RCC 7860 (cell line): ENCODE measurements at regions not wholly inside any gene's neighbourhood (a gene's known extent, or its start where the extent isn't known, plus 50 kb on each side); places are given as distances from the start of the nearest gene placed in this dataset.

Source experiments
- DNase-seq: peaks from one replicate; pipeline ENCODE4 v3.0.0-alpha.2; 2015; ENCODE audit warnings: low spot score
- FAIRE-seq: peaks from 2 replicates; lab custom pipeline; 2012; peaks lifted over from hg19 to GRCh38; lab: Jason Lieb, UNC

DNA sequence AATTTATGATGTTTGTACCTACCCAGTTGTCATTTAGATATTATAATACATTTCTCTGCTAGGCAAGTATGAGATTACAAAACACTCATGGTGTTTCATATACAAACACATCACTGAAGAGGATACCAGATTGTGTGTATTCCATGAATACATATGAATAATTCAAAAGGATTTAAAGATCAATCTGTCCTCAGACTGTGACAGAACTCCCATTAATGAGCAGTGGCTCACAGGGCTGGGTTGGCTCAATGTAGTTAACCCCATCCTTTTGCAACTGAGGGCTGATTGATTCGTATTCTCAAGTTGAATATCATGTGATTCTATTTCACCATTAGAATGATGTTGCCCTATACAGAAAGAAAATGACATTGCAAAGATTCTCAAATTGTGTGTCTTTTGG lies 79.6 kb upstream of the SPANXN2 start:
- FAIRE-seq (no peak), DNase-seq (no peak)

DNA sequence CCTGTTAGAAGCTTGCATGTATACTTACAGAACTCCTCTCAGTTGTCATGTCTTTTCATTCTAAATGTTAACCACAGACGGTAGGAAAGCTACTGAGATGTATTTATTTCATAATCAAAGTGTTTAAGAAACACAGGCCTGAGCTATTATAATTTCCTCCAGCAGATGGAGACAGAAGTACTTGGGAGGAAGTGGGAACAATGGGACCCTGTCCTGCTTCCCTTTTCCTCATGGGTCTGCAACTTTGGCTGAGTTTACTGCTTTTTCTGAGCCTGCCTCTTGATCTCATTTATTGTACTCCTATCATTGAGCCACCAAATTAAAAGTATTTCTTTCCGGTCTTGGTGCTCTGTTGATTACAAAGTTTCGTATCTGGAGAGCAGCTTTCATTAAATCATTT lies 67.7 kb upstream of the SPANXN2 start:
- DNase-seq (peak; percentile 14), FAIRE-seq (peak; percentile 8)

DNA sequence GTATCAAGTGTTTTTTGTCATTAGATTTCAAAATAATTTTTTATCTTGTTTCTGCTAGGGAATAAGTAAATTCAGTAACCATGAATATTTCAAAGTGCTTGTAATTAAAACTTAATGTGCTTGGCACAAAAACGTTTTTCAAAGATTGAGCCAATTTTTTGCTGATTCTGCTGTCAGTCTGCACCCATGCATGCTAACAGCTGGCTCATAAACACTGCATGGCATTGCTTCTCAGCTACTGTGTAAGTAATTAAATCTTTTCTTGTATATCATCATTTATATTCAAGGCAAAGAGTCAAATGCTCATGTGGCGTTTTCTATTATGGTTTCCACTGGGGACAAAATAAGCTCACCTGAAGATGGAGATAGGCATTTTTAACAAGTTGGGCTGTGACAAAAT lies 66.8 kb upstream of the SPANXN2 start:
- FAIRE-seq = no peak
- DNase-seq = no peak

DNA sequence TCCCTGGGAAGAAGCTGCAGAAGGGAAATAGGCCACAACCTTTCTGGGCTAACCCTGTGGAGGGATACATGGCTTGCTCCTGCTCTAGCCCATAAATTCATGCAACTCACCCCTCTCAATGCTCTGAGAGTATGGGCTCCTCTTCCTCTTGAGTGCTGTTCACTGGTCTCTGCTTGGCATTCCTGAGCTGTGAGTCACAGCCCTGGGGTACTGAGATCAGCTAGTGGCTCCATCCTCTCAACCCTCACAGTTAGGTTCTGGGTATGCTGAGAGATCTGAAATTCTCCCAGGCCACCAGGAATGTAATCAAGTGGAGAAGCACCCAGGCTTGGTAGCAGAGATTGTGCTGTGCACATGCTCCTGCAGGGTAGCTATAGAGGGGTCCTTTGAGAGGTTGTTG lies 60.6 kb upstream of the SPANXN2 start:
- DNase-seq = peak; percentile 81

More for the DNA sequence above, 60.6 kb upstream of the SPANXN2 start:
- FAIRE-seq = peak; percentile 84
